ENCODE measurements at regions not wholly inside any gene's neighbourhood (a gene's known extent, or its start where the extent isn't known, plus 50 kb on each side); places are given as distances from the start of the nearest gene placed in this dataset.
A peak's percentile ranks its signal among the peaks of the same experiment; 100 is the strongest.

- TF ChIP-seq POLR2A (IDR thresholded peaks at IDR 0.05) (no peak), CTCF (IDR thresholded peaks at IDR 0.05 in 8 of 11, conservative IDR thresholded peaks at IDR 0.05 in 3 of 11) (no peak), POLR2AphosphoS5 (IDR thresholded peaks at IDR 0.05) (no peak)
- Histone ChIP-seq H3K4me1 (no peaks in the 10 kb centered on the region), H3K4me3 (no peak overlapping the region), H3K27me3 (replicated peaks in 1 of 7) (no peaks in the 10 kb centered on the region), H3K9me3 (no peaks in the 10 kb centered on the region), H3K27ac (no peak overlapping the region), H3K36me3 (no peaks in the 10 kb centered on the region)
- no peak for DNase-seq
- WGBS, 5 donors = 72 to 86% (median 83%) methylated on average over 2 of the region's 2 CpGs
- intact Hi-C loops (cut with DNase I; ENCODE audit: low total_unique reads) = no loop called here
These were observed 179.9 kb upstream of the CHRM2 start for GRCh38 chr7:136688601-136689000.

- no peak for DNase-seq
- Histone ChIP-seq H3K9me3 (no peaks in the 10 kb centered on the region), H3K4me3 (no peak overlapping the region), H3K4me1 (no peaks in the 10 kb centered on the region), H3K27me3 (replicated peaks in 1 of 7) (no peaks in the 10 kb centered on the region), H3K36me3 (no peaks in the 10 kb centered on the region), H3K27ac (no peak overlapping the region)
- TF ChIP-seq POLR2A (IDR thresholded peaks at IDR 0.05) (no peak), CTCF (IDR thresholded peaks at IDR 0.05 in 8 of 11, conservative IDR thresholded peaks at IDR 0.05 in 3 of 11) (peak in 6 of 11 experiments; percentile 15 to 36 (median 25))
- intact Hi-C loops (cut with DNase I; ENCODE audit: low total_unique reads) = no loop called here
- 43 to 80% (median 48%) methylated on average over 2 of the region's 2 CpGs for WGBS, 5 donors
These were observed 180.6 kb upstream of the CHRM2 start for GRCh38 chr7:136687693-136688322.

- no peaks in the 10 kb centered on the region for H3K4me1 ChIP-seq
- peaks cover 0 to 6% (median 0%) of the 10 kb centered on the region in 8 donors for H3K9me3 ChIP-seq
- H3K36me3 ChIP-seq = no peaks in the 10 kb centered on the region
- no peak for DNase-seq
- no peaks in the 10 kb centered on the region for H3K27me3 ChIP-seq (replicated peaks in 1 of 7)
- intact Hi-C loops (cut with DNase I; ENCODE audit: low total_unique reads) = no loop called here
- TF ChIP-seq POLR2A (IDR thresholded peaks at IDR 0.05) = no peak
- no peak for TF ChIP-seq POLR2AphosphoS5 (IDR thresholded peaks at IDR 0.05)
- no peak for TF ChIP-seq CTCF (IDR thresholded peaks at IDR 0.05 in 8 of 11, conservative IDR thresholded peaks at IDR 0.05 in 3 of 11)
- H3K27ac ChIP-seq = no peak overlapping the region
- 67 to 75% (median 72%) methylated on average over 7 of the region's 7 CpGs for WGBS, 5 donors
- H3K4me3 ChIP-seq = no peak overlapping the region
These were observed 182.8 kb upstream of the CHRM2 start for GRCh38 chr7:136685501-136686173.

- Histone ChIP-seq H3K9me3 (peaks cover 0 to 47% (median 25%) of the 10 kb centered on the region in 8 donors), H3K27ac (no peak overlapping the region), H3K4me1 (no peaks in the 10 kb centered on the region), H3K4me3 (no peak overlapping the region), H3K36me3 (no peaks in the 10 kb centered on the region), H3K27me3 (replicated peaks in 1 of 7) (no peaks in the 10 kb centered on the region)
- no peak for DNase-seq
- intact Hi-C loops (cut with DNase I; ENCODE audit: low total_unique reads) = no loop called here
- WGBS, 5 donors = 62 to 71% (median 66%) methylated on average over 9 of the region's 9 CpGs
- TF ChIP-seq CTCF (IDR thresholded peaks at IDR 0.05 in 8 of 11, conservative IDR thresholded peaks at IDR 0.05 in 3 of 11) (no peak), POLR2AphosphoS5 (IDR thresholded peaks at IDR 0.05) (no peak), POLR2A (IDR thresholded peaks at IDR 0.05) (no peak)
These were observed 190.7 kb upstream of the CHRM2 start for GRCh38 chr7:136677471-136678365.
